Suprapubic skin (tissue), 4 donors: ENCODE measurements at regions not wholly inside any gene's neighbourhood (a gene's known extent, or its start where the extent isn't known, plus 50 kb on each side); places are given as distances from the start of the nearest gene placed in this dataset.

Experiments
- POLR2A ChIP-seq, 2 donors: fragments of 450-650 bp; IDR thresholded peaks; one replicate each; pipeline ENCODE4 v1.6.1; 2017; ENCODE audit warnings: antibody characterized with exemption in 2 of 2, mild to moderate bottlenecking in 2 of 2, moderate library complexity in 2 of 2
- POLR2AphosphoS5 ChIP-seq, 3 donors: sonication (generic); formaldehyde crosslinking; IDR thresholded peaks; one replicate each; pipeline ENCODE4 v1.6.1; 2017; ENCODE audit warnings: antibody characterized with exemption in 3 of 3
- TF ChIP-seq, protein P1 (sequence below), 2 donors: fragments of 200-600 bp in 1 of 2; fragments of 450-650 bp in 1 of 2; sonication (generic) in 1 of 2; IDR thresholded peaks; one replicate each; pipeline ENCODE4 v1.5.1; 2016 to 2019; ENCODE audit warnings: antibody characterized with exemption in 2 of 2, mild to moderate bottlenecking in 1 of 2, moderate library complexity in 1 of 2

DNA sequence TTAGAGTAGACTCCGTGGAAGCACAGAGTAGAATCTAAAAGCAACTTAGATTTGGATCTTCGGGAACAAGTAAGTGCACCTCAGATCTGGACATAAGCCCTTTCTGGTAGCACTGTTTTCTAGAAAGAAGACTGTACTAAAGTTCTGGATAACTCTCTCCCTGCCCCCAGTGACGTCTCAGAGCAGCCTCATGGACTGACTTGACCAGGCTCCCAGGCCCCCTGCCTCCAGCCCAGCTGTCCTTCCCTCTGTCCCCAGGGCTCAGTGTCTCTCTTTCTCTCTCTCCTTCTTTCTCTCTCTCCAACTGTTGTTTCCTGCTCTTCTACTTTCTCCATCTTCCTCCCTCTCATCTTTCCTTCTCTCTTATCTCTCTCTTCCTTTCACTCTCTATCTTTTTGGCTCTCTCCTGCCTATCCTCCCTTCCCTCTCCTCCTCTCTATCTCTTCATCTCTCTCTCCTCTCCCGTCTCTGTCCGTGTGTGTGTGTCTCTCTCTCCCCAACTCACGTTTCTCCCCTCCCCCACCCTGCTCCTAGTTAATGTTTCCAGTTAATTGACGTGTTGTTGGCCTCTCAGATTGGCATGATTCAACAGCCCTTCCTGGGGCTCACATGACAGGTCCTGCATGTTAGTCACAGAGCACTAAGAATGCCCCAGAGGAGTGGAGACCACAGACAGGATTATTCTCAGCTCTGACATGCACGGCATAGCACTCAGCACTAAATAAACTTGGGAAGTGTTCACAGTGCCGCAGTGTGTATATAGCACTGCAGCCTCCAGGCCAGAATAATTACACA, 180.4 kb upstream of the FOXQ1 start:
- TF ChIP-seq POLR2AphosphoS5 (IDR thresholded peaks at IDR 0.05) (no peak), POLR2A (IDR thresholded peaks at IDR 0.05) (no peak)
- TF ChIP-seq, protein P1, sequence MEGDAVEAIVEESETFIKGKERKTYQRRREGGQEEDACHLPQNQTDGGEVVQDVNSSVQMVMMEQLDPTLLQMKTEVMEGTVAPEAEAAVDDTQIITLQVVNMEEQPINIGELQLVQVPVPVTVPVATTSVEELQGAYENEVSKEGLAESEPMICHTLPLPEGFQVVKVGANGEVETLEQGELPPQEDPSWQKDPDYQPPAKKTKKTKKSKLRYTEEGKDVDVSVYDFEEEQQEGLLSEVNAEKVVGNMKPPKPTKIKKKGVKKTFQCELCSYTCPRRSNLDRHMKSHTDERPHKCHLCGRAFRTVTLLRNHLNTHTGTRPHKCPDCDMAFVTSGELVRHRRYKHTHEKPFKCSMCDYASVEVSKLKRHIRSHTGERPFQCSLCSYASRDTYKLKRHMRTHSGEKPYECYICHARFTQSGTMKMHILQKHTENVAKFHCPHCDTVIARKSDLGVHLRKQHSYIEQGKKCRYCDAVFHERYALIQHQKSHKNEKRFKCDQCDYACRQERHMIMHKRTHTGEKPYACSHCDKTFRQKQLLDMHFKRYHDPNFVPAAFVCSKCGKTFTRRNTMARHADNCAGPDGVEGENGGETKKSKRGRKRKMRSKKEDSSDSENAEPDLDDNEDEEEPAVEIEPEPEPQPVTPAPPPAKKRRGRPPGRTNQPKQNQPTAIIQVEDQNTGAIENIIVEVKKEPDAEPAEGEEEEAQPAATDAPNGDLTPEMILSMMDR (IDR thresholded peaks at IDR 0.05): no peak
